NB4 (cell line): ENCODE measurements at regions not wholly inside any gene's neighbourhood (a gene's known extent, or its start where the extent isn't known, plus 50 kb on each side); places are given as distances from the start of the nearest gene placed in this dataset.

Experiments
- DNase-seq: peaks from one replicate; pipeline ENCODE4 v3.0.0; 2010; ENCODE audit warnings: low read depth
- H3K4me3 ChIP-seq: one replicate; pipeline ENCODE4 v1.5.1; 2011; ENCODE audit warnings: mild to moderate bottlenecking, low read depth, low read length, moderate library complexity
- CTCF ChIP-seq: IDR thresholded peaks from one replicate; pipeline ENCODE4 v1.5.1; 2012; ENCODE audit warnings: low read depth, low read length
- MAX ChIP-seq: IDR thresholded peaks from 2 replicates; pipeline ENCODE4 v1.6.1; 2011; ENCODE audit warnings: low read depth, low read length
- MYC ChIP-seq: IDR thresholded peaks from 2 replicates; pipeline ENCODE4 v1.6.1; 2011; ENCODE audit warnings: low read depth, low read length
- POLR2A ChIP-seq: IDR thresholded peaks from 2 replicates; pipeline ENCODE4 v1.6.1; 2011; ENCODE audit warnings: mild to moderate bottlenecking; ENCODE audit not compliant: insufficient read length; ENCODE audit errors: extremely low read depth

- no peak for TF ChIP-seq POLR2A
- TF ChIP-seq MAX = no peak
- no peak for TF ChIP-seq CTCF
- TF ChIP-seq MYC = no peak
- DNase-seq = no peak
- no peak overlapping the region for H3K4me3 ChIP-seq
Measured at GRCh38 chr4:187608001-187608421, 387.6 kb upstream of the ZFP42 start.

GRCh38 chr4:187612301-187612700 lies 383.3 kb upstream of the ZFP42 start:
- TF ChIP-seq CTCF (no peak), POLR2A (no peak), MAX (no peak), MYC (no peak)
- DNase-seq = no peak
- no peak overlapping the region for H3K4me3 ChIP-seq

GRCh38 chr4:187613089-187613839 lies 382.3 kb upstream of the ZFP42 start:
- TF ChIP-seq MAX (no peak), CTCF (no peak), POLR2A (no peak), MYC (no peak)
- DNase-seq = no peak
- no peak overlapping the region for H3K4me3 ChIP-seq

GRCh38 chr4:187615972-187616371 lies 379.6 kb upstream of the ZFP42 start:
- no peak overlapping the region for H3K4me3 ChIP-seq
- DNase-seq = no peak
- no peak for TF ChIP-seq MYC

- TF ChIP-seq MYC = no peak
- no peak for TF ChIP-seq POLR2A
- TF ChIP-seq MAX = no peak
- no peak for TF ChIP-seq CTCF
- DNase-seq = no peak
- no peak overlapping the region for H3K4me3 ChIP-seq
Measured at GRCh38 chr4:187617113-187617512, 378.5 kb upstream of the ZFP42 start.

GRCh38 chr4:187618701-187619281 lies 376.8 kb upstream of the ZFP42 start:
- no peak for DNase-seq
- TF ChIP-seq MAX = no peak
- TF ChIP-seq CTCF = no peak
- TF ChIP-seq MYC = no peak
- no peak for TF ChIP-seq POLR2A

More at GRCh38 chr4:187618701-187619281, 376.8 kb upstream of the ZFP42 start:
- no peak overlapping the region for H3K4me3 ChIP-seq
